ENCODE measurements at regions not wholly inside any gene's neighbourhood (a gene's known extent, or its start where the extent isn't known, plus 50 kb on each side); places are given as distances from the start of the nearest gene placed in this dataset.

DNA sequence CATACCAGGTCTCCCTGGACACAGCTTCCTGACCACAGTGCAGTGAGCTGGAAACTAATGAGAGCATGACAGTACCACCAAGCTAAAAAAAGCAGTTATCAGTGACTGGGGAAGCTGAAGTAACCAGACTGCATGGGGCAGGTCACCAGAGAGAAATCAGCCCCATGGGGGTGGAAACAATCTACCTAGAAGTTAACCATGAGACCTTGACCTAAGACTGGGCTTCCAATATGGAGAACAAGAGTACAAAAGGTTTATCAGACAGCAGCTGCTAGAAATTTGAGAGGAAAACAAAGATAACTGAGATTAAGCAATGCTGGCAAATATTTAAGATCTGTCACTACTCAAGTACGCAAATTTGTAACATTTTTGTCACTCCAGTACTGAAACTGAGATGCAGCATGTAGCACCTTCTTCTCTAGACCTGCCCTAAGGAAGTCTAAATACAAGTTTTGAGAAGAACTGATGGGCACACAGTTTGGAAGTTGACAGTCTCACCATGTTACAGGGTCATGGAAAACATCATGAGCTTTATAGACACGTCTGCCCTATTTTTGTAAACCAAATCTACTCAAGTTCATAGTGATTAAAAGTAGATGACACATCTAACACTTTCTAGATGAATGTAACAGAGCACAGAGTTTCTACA lies 2641.8 kb upstream of the PCDH20 start:
- TF ChIP-seq, protein P1, sequence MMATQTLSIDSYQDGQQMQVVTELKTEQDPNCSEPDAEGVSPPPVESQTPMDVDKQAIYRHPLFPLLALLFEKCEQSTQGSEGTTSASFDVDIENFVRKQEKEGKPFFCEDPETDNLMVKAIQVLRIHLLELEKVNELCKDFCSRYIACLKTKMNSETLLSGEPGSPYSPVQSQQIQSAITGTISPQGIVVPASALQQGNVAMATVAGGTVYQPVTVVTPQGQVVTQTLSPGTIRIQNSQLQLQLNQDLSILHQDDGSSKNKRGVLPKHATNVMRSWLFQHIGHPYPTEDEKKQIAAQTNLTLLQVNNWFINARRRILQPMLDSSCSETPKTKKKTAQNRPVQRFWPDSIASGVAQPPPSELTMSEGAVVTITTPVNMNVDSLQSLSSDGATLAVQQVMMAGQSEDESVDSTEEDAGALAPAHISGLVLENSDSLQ (IDR thresholded peaks at IDR 0.05), result no peak
- TF ChIP-seq BHLHE40 (IDR thresholded peaks at IDR 0.05; ENCODE audit: borderline replicate concordance) (no peak), FOXK2 (IDR thresholded peaks at IDR 0.05) (no peak), SUZ12 (IDR thresholded peaks at IDR 0.05) (no peak), SP1 (IDR thresholded peaks at IDR 0.05) (no peak), FOXM1 (IDR thresholded peaks at IDR 0.05; ENCODE audit: borderline replicate concordance) (no peak)

Measured in HEK293T (cell line).